ENCODE measurements at regions not wholly inside any gene's neighbourhood (a gene's known extent, or its start where the extent isn't known, plus 50 kb on each side); places are given as distances from the start of the nearest gene placed in this dataset.

DNA sequence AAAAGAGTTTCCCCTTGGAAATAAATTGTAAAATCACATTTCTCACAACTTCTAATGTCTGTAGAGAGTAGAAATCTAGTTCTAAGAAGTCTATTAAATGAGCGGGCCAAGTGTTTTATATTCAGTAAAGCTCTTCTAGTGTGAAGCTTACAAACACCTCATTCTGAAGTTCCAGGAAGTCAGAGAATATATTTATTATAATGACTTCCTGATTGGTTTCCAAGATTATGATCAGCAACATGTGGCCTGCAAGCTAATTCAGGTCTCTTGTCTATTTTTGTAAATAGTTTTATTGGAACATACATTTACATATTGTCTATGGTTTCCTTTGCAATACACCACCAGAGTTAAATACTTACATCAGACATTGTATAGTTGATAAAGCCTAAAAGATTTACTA, 603.9 kb downstream of the AMY1C start:
- TF ChIP-seq, protein P1, sequence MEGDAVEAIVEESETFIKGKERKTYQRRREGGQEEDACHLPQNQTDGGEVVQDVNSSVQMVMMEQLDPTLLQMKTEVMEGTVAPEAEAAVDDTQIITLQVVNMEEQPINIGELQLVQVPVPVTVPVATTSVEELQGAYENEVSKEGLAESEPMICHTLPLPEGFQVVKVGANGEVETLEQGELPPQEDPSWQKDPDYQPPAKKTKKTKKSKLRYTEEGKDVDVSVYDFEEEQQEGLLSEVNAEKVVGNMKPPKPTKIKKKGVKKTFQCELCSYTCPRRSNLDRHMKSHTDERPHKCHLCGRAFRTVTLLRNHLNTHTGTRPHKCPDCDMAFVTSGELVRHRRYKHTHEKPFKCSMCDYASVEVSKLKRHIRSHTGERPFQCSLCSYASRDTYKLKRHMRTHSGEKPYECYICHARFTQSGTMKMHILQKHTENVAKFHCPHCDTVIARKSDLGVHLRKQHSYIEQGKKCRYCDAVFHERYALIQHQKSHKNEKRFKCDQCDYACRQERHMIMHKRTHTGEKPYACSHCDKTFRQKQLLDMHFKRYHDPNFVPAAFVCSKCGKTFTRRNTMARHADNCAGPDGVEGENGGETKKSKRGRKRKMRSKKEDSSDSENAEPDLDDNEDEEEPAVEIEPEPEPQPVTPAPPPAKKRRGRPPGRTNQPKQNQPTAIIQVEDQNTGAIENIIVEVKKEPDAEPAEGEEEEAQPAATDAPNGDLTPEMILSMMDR (conservative IDR thresholded peaks at IDR 0.05), result no peak
- no peak for TF ChIP-seq EZH2 (IDR thresholded peaks at IDR 0.05; ENCODE audit: low read depth)

Data from PC-9 (cell line).